OCI-LY3 (cell line): ENCODE measurements at regions not wholly inside any gene's neighbourhood (a gene's known extent, or its start where the extent isn't known, plus 50 kb on each side); places are given as distances from the start of the nearest gene placed in this dataset.

Experiments used
- CTCF ChIP-seq: fragments of 200-600, 300-600 bp; sonication (generic); IDR thresholded peaks from 2 replicates; pipeline ENCODE4 v1.5.1; 2014; ENCODE audit warnings: antibody characterized with exemption, low read length, low read depth
- EZH2phosphoT487 ChIP-seq: fragments of 200-600 bp; shearing (Covaris generic); IDR thresholded peaks from 2 replicates; pipeline ENCODE4 v1.6.1; 2018; ENCODE audit warnings: antibody characterized with exemption, mixed run types, low read depth

DNA sequence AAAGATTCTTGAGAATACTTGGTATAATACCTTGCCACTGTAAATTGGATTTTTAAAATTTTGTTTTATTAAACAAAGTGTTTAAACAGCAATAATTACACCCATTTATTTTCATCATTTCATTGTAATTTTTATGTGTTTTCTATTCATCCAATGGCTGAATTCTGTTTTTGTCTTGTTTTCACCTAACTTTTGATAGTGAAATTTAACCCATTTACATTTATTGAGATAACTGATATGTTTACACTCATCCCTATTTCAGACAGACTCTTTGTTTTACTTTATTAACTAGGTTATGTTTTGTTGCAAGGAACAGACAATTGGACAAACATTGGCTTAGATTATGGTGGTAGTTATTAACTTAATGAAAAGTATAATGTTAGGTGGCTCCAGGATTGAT, 113.1 kb upstream of the REG3A start:
- TF ChIP-seq CTCF (no peak), EZH2phosphoT487 (no peak)
